Vagina (tissue), 2 donors: ENCODE measurements at regions not wholly inside any gene's neighbourhood (a gene's known extent, or its start where the extent isn't known, plus 50 kb on each side); places are given as distances from the start of the nearest gene placed in this dataset.
"Not testable (repeated sequence)": the region's sequence is repeated elsewhere in the genome, so short reads cannot be mapped to it uniquely, and the experiment has no call there.

Experiments
- DNase-seq, 2 donors: peaks; one replicate each; pipeline ENCODE4 v3.0.0-alpha.2; 2017; ENCODE audit errors: extremely low spot score in 2 of 2
- H3K27ac ChIP-seq: fragments of 200-600 bp; sonication (generic); one replicate; pipeline ENCODE4 v1.5.1; 2019
- H3K27me3 ChIP-seq: fragments of 200-600 bp; sonication (generic); one replicate; pipeline ENCODE4 v1.5.1; 2019
- H3K36me3 ChIP-seq, 2 donors: fragments of 200-600 bp; sonication (generic); one replicate each; pipeline ENCODE4 v1.5.1; 2017 to 2019
- H3K4me1 ChIP-seq: fragments of 200-600 bp; sonication (generic); one replicate; pipeline ENCODE4 v1.5.1; 2019
- H3K4me3 ChIP-seq, 2 donors: fragments of 200-600 bp; sonication (generic); 1 replicate in 1 of 2; 2 replicates in 1 of 2; pipeline ENCODE4 v1.5.1; 2016 to 2019
- H3K9me3 ChIP-seq: fragments of 200-600 bp; sonication (generic); one replicate; pipeline ENCODE4 v1.5.1; 2019
- CTCF ChIP-seq, 3 experiments: fragments of 450-650 bp in 2 of 3; fragments of 200-600 bp in 1 of 3; sonication (generic) in 1 of 3; IDR thresholded peaks; one replicate each; pipeline ENCODE4 v1.5.1; 2017 to 2019; ENCODE audit warnings: antibody characterized with exemption in 3 of 3, mild to moderate bottlenecking in 2 of 3, moderate library complexity in 2 of 3
- POLR2A ChIP-seq, 2 donors: fragments of 450-650 bp; IDR thresholded peaks; one replicate each; pipeline ENCODE4 v1.6.1; 2017; ENCODE audit warnings: antibody characterized with exemption in 2 of 2, mild to moderate bottlenecking in 2 of 2, moderate library complexity in 2 of 2
- POLR2AphosphoS5 ChIP-seq, 2 donors: sonication (generic); formaldehyde crosslinking; IDR thresholded peaks; one replicate each; pipeline ENCODE4 v1.9.0; 2017; ENCODE audit warnings: antibody characterized with exemption in 2 of 2, mild to moderate bottlenecking in 2 of 2, low read depth in 1 of 2; ENCODE audit not compliant: insufficient read depth in 1 of 2
- intact Hi-C: fragments of 100-400 bp; cut with DNase I; formaldehyde crosslinking; loops from one replicate; pipeline ENCODE4 v1.15.1; 2023

GRCh38 chrX:115388879-115389278, 99.4 kb downstream of the LUZP4 start:
- intact Hi-C loops = no loop called here
- no peak overlapping the region for H3K4me3 ChIP-seq
- no peaks in the 10 kb centered on the region for H3K4me1 ChIP-seq
- H3K27ac ChIP-seq = no peak overlapping the region
- H3K36me3 ChIP-seq = no peaks in the 10 kb centered on the region
- no peaks in the 10 kb centered on the region for H3K27me3 ChIP-seq
- TF ChIP-seq CTCF (IDR thresholded peaks at IDR 0.05) (no peak), POLR2A (IDR thresholded peaks at IDR 0.05) (no peak), POLR2AphosphoS5 (IDR thresholded peaks at IDR 0.05; ENCODE audit: insufficient read depth in 1 of 2, low read depth in 1 of 2) (no peak)
- no peaks in the 10 kb centered on the region for H3K9me3 ChIP-seq
- no peak for DNase-seq

- Histone ChIP-seq H3K4me3 (no peak overlapping the region), H3K27me3 (no peaks in the 10 kb centered on the region), H3K36me3 (no peaks in the 10 kb centered on the region), H3K9me3 (no peaks in the 10 kb centered on the region), H3K4me1 (no peaks in the 10 kb centered on the region), H3K27ac (no peak overlapping the region)
- TF ChIP-seq POLR2A (IDR thresholded peaks at IDR 0.05) = no peak
- TF ChIP-seq POLR2AphosphoS5 (IDR thresholded peaks at IDR 0.05; ENCODE audit: insufficient read depth in 1 of 2, low read depth in 1 of 2) = no peak
- TF ChIP-seq CTCF (IDR thresholded peaks at IDR 0.05) = no peak
- intact Hi-C loops = no loop called here
- no peak for DNase-seq
Observed at GRCh38 chrX:115390078-115390477, 100.6 kb downstream of the LUZP4 start.

- Histone ChIP-seq H3K27me3 (no peaks in the 10 kb centered on the region), H3K4me3 (no peak overlapping the region), H3K36me3 (no peaks in the 10 kb centered on the region), H3K9me3 (no peaks in the 10 kb centered on the region), H3K4me1 (no peaks in the 10 kb centered on the region), H3K27ac (no peak overlapping the region)
- no peak for DNase-seq
- intact Hi-C loops = no loop called here
- TF ChIP-seq CTCF (IDR thresholded peaks at IDR 0.05) = no peak
- TF ChIP-seq POLR2A (IDR thresholded peaks at IDR 0.05) = no peak
- TF ChIP-seq POLR2AphosphoS5 (IDR thresholded peaks at IDR 0.05; ENCODE audit: insufficient read depth in 1 of 2, low read depth in 1 of 2) = no peak
Observed at GRCh38 chrX:115392031-115392430, 102.5 kb downstream of the LUZP4 start.

- Histone ChIP-seq H3K27ac (no peak overlapping the region), H3K36me3 (no peaks in the 10 kb centered on the region), H3K4me3 (no peak overlapping the region), H3K27me3 (no peaks in the 10 kb centered on the region), H3K9me3 (no peaks in the 10 kb centered on the region), H3K4me1 (no peaks in the 10 kb centered on the region)
- no peak for DNase-seq
- TF ChIP-seq POLR2AphosphoS5 (IDR thresholded peaks at IDR 0.05; ENCODE audit: insufficient read depth in 1 of 2, low read depth in 1 of 2) (no peak), CTCF (IDR thresholded peaks at IDR 0.05) (no peak), POLR2A (IDR thresholded peaks at IDR 0.05) (no peak)
- intact Hi-C loops = no loop called here
Observed at GRCh38 chrX:115392871-115393270, 103.4 kb downstream of the LUZP4 start.

GRCh38 chrX:115393271-115393670, 103.8 kb downstream of the LUZP4 start:
- DNase-seq = no peak
- no peaks in the 10 kb centered on the region for H3K9me3 ChIP-seq
- TF ChIP-seq POLR2AphosphoS5 (IDR thresholded peaks at IDR 0.05; ENCODE audit: insufficient read depth in 1 of 2, low read depth in 1 of 2) (no peak), CTCF (IDR thresholded peaks at IDR 0.05) (no peak), POLR2A (IDR thresholded peaks at IDR 0.05) (no peak)
- no peaks in the 10 kb centered on the region for H3K4me1 ChIP-seq
- no peak overlapping the region for H3K4me3 ChIP-seq
- no peaks in the 10 kb centered on the region for H3K36me3 ChIP-seq
- intact Hi-C loops = no loop called here
- no peak overlapping the region for H3K27ac ChIP-seq
- H3K27me3 ChIP-seq = no peaks in the 10 kb centered on the region

- H3K4me1 ChIP-seq, H3K27me3 ChIP-seq, H3K27ac ChIP-seq, H3K36me3 ChIP-seq, H3K4me3 ChIP-seq, H3K9me3 ChIP-seq, DNase-seq, intact Hi-C loops: not testable (repeated sequence)
Observed at GRCh38 chrX:115394806-115395205, 105.3 kb downstream of the LUZP4 start.
